Activated CD4-positive, alpha-beta memory T cell treated with anti-CD3 and anti-CD28 coated beads for 36 hours (primary cell): ENCODE measurements at regions not wholly inside any gene's neighbourhood (a gene's known extent, or its start where the extent isn't known, plus 50 kb on each side); places are given as distances from the start of the nearest gene placed in this dataset.
"Not testable (repeated sequence)": the region's sequence is repeated elsewhere in the genome, so short reads cannot be mapped to it uniquely, and the experiment has no call there.

Source experiments
- CTCF ChIA-PET: fragments of 350-600 bp; sonication (Branson Sonifier 250); formaldehyde crosslinking; loops from one replicate; lab custom pipeline; 2021; ENCODE audit warnings: antibody characterized with exemption, inconsistent platforms; lab: Charles Lee
- POLR2A ChIA-PET: fragments of 350-600 bp; sonication (Branson Sonifier 250); formaldehyde crosslinking; loops from one replicate; lab custom pipeline; 2021; ENCODE audit warnings: antibody characterized with exemption; lab: Charles Lee
- DNase-seq: peaks from one replicate; pipeline ENCODE4 v3.0.0-alpha.2; 2020
- H3K27ac Mint-ChIP-seq: one replicate; pipeline ENCODE4 v1.8.0; 2021; ENCODE audit warnings: mixed read lengths
- H3K27me3 Mint-ChIP-seq: one replicate; pipeline ENCODE4 v1.8.0; 2021; ENCODE audit warnings: mixed read lengths
- H3K36me3 Mint-ChIP-seq: one replicate; pipeline ENCODE4 v1.8.0; 2021; ENCODE audit warnings: mixed read lengths
- H3K4me1 Mint-ChIP-seq: one replicate; pipeline ENCODE4 v1.8.0; 2021; ENCODE audit warnings: low read depth, mixed read lengths
- H3K4me3 Mint-ChIP-seq: one replicate; pipeline ENCODE4 v1.8.0; 2021; ENCODE audit warnings: mild to moderate bottlenecking, mixed read lengths
- H3K9me3 Mint-ChIP-seq: one replicate; pipeline ENCODE4 v1.8.0; 2021; ENCODE audit warnings: mixed read lengths
- intact Hi-C: fragments of 100-400 bp; cut with micrococcal nuclease; formaldehyde crosslinking; loops from one replicate; pipeline ENCODE4 v1.15.1; 2023

- Mint-ChIP-seq H3K9me3 (peaks cover 6% of the 10 kb centered on the region), H3K36me3 (no peaks in the 10 kb centered on the region), H3K4me1 (no peaks in the 10 kb centered on the region), H3K27ac (no peak overlapping the region), H3K4me3 (no peak overlapping the region), H3K27me3 (no peaks in the 10 kb centered on the region)
- intact Hi-C loops, result no loop called here
- POLR2A ChIA-PET, result no interaction called here
- no peak for DNase-seq
- CTCF ChIA-PET, result no interaction called here
These were observed 99.6 kb downstream of the C11orf87 start for GRCh38 chr11:109521571-109522086.

- CTCF ChIA-PET, result no interaction called here
- Mint-ChIP-seq H3K4me3 (no peak overlapping the region), H3K27me3 (no peaks in the 10 kb centered on the region), H3K9me3 (peaks cover 5% of the 10 kb centered on the region), H3K4me1 (no peaks in the 10 kb centered on the region), H3K36me3 (no peaks in the 10 kb centered on the region), H3K27ac (no peak overlapping the region)
- DNase-seq, result no peak
- intact Hi-C loops, result no loop called here
- POLR2A ChIA-PET, result no interaction called here
These were observed 100.2 kb downstream of the C11orf87 start for GRCh38 chr11:109522116-109522755.

- DNase-seq, H3K27ac Mint-ChIP-seq, POLR2A ChIA-PET, intact Hi-C loops, H3K9me3 Mint-ChIP-seq, H3K4me3 Mint-ChIP-seq, H3K27me3 Mint-ChIP-seq, CTCF ChIA-PET, H3K4me1 Mint-ChIP-seq, H3K36me3 Mint-ChIP-seq: not testable (repeated sequence)
These were observed 103.6 kb downstream of the C11orf87 start for GRCh38 chr11:109525636-109526035.

GRCh38 chr11:109526061-109526460 is 104.1 kb downstream of the C11orf87 start:
- Mint-ChIP-seq H3K4me3 (no peak overlapping the region), H3K36me3 (no peaks in the 10 kb centered on the region), H3K27ac (no peak overlapping the region), H3K27me3 (no peaks in the 10 kb centered on the region), H3K9me3 (peaks cover 5% of the 10 kb centered on the region), H3K4me1 (no peaks in the 10 kb centered on the region)
- no peak for DNase-seq
- CTCF ChIA-PET, result no interaction called here
- intact Hi-C loops, result no loop called here
- POLR2A ChIA-PET, result no interaction called here

- Mint-ChIP-seq H3K4me3 (no peak overlapping the region), H3K36me3 (no peaks in the 10 kb centered on the region), H3K27ac (no peak overlapping the region), H3K9me3 (peaks cover 5% of the 10 kb centered on the region), H3K4me1 (no peaks in the 10 kb centered on the region), H3K27me3 (no peaks in the 10 kb centered on the region)
- POLR2A ChIA-PET, result no interaction called here
- CTCF ChIA-PET, result no interaction called here
- no peak for DNase-seq
- intact Hi-C loops, result no loop called here
These were observed 104.9 kb downstream of the C11orf87 start for GRCh38 chr11:109526931-109527330.

DNA sequence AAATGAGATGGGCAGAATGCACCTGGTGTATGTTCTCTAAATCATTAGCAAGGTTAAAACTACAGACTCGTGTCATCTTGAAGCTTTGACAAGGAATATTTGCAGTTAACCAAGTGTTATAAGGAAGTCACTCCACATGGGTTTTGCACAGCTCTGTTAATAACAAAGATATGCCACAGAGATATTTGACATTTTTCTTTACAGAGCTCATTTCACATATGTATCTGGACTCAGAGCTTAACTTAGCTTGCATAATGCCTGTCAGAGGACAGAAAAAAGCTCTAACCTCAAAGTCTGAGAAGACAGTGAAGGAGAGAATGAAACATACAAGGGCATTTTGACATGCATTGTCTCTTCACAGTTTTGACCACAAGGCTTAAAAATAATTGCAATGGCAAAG is 105.5 kb downstream of the C11orf87 start:
- no peaks in the 10 kb centered on the region for H3K27me3 Mint-ChIP-seq
- CTCF ChIA-PET, result no interaction called here
- intact Hi-C loops, result no loop called here
- no peak overlapping the region for H3K4me3 Mint-ChIP-seq
- POLR2A ChIA-PET, result no interaction called here
- H3K9me3 Mint-ChIP-seq, result peaks cover 5% of the 10 kb centered on the region
- H3K36me3 Mint-ChIP-seq, result no peaks in the 10 kb centered on the region
- H3K4me1 Mint-ChIP-seq, result no peaks in the 10 kb centered on the region
- DNase-seq, result no peak
- H3K27ac Mint-ChIP-seq, result no peak overlapping the region

- H3K4me1 Mint-ChIP-seq, result no peaks in the 10 kb centered on the region
- POLR2A ChIA-PET, result no interaction called here
- no peak overlapping the region for H3K27ac Mint-ChIP-seq
- CTCF ChIA-PET, result no interaction called here
- H3K27me3 Mint-ChIP-seq, result no peaks in the 10 kb centered on the region
- peaks cover 6% of the 10 kb centered on the region for H3K9me3 Mint-ChIP-seq
- DNase-seq, result no peak
- H3K4me3 Mint-ChIP-seq, result no peak overlapping the region
- intact Hi-C loops, result no loop called here
- no peaks in the 10 kb centered on the region for H3K36me3 Mint-ChIP-seq
These were observed 125.5 kb downstream of the C11orf87 start for GRCh38 chr11:109547356-109548027.

- POLR2A ChIA-PET, result no interaction called here
- no peaks in the 10 kb centered on the region for H3K36me3 Mint-ChIP-seq
- CTCF ChIA-PET, result no interaction called here
These were observed 130.4 kb downstream of the C11orf87 start for GRCh38 chr11:109552376-109552775.

DNA sequence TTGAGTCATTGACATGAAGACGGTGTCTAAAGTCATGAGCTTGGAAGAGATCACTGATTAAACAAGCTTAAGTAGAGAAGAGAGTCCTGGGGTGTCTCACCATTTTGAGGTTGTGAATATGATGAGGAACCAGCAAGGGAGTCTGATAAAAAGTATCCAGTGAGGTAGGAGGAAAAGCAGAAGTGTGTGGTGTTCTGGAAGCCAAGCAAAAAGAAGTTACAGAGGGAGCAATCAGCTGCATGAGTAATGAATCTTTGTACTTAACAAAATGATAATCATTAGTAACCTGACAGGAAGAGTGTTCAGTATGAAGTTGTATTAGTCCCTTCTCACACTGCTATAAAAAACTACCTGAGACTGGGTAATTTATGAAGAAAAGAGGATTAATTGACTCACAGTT is 131.3 kb downstream of the C11orf87 start:
- H3K4me1 Mint-ChIP-seq, result no peaks in the 10 kb centered on the region
- H3K36me3 Mint-ChIP-seq, result no peaks in the 10 kb centered on the region
- DNase-seq, result no peak
- peaks cover 9% of the 10 kb centered on the region for H3K9me3 Mint-ChIP-seq
- H3K27me3 Mint-ChIP-seq, result no peaks in the 10 kb centered on the region
- CTCF ChIA-PET, result no interaction called here
- POLR2A ChIA-PET, result no interaction called here
- no peak overlapping the region for H3K4me3 Mint-ChIP-seq
- H3K27ac Mint-ChIP-seq, result no peak overlapping the region
- intact Hi-C loops, result no loop called here

More at GRCh38 chr11:109552376-109552775, 130.4 kb downstream of the C11orf87 start:
- Mint-ChIP-seq H3K27me3 (no peaks in the 10 kb centered on the region), H3K27ac (no peak overlapping the region), H3K4me1 (no peaks in the 10 kb centered on the region), H3K4me3 (no peak overlapping the region), H3K9me3 (peaks cover 4% of the 10 kb centered on the region)
- no peak for DNase-seq
- intact Hi-C loops, result no loop called here

- no peaks in the 10 kb centered on the region for H3K4me1 Mint-ChIP-seq
- intact Hi-C loops, result no loop called here
- CTCF ChIA-PET, result no interaction called here
- peaks cover 14% of the 10 kb centered on the region for H3K9me3 Mint-ChIP-seq
- no peak for DNase-seq
- H3K36me3 Mint-ChIP-seq, result no peaks in the 10 kb centered on the region
- H3K27ac Mint-ChIP-seq, result no peak overlapping the region
- POLR2A ChIA-PET, result no interaction called here
- H3K27me3 Mint-ChIP-seq, result no peaks in the 10 kb centered on the region
- no peak overlapping the region for H3K4me3 Mint-ChIP-seq
These were observed 133.0 kb downstream of the C11orf87 start for GRCh38 chr11:109554951-109555350.

DNA sequence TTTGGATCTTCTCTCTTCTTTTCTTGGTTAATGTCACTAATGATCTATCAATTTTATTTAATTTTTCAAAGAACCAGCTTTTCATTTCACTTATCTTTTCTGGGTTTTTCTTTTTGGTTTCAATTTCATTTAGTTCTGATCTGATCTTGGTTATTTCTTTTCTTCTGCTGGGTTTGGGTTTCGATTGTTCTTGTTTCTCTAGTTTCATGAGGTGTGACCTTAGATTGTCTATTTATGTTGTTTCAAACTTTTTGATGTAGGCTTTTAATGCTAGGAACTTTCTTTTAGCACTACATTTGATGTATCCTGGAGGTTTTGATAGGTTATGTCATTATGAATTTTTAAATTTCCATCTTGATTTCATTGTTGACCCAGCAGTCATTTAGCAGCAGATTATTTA is 142.3 kb downstream of the C11orf87 start:
- H3K4me3 Mint-ChIP-seq, result no peak overlapping the region
- CTCF ChIA-PET, result no interaction called here
- POLR2A ChIA-PET, result no interaction called here
- no peak overlapping the region for H3K27ac Mint-ChIP-seq
- no peaks in the 10 kb centered on the region for H3K36me3 Mint-ChIP-seq
- no peaks in the 10 kb centered on the region for H3K9me3 Mint-ChIP-seq
- no peak for DNase-seq
- no peaks in the 10 kb centered on the region for H3K4me1 Mint-ChIP-seq
- no peaks in the 10 kb centered on the region for H3K27me3 Mint-ChIP-seq
- intact Hi-C loops, result no loop called here

GRCh38 chr11:109582470-109582869 is 160.5 kb downstream of the C11orf87 start:
- no peak overlapping the region for H3K4me3 Mint-ChIP-seq
- DNase-seq, result no peak
- ChIA-PET POLR2A (no interaction called here), CTCF (no interaction called here)
- H3K36me3 Mint-ChIP-seq, result no peaks in the 10 kb centered on the region
- peaks cover 2% of the 10 kb centered on the region for H3K9me3 Mint-ChIP-seq
- intact Hi-C loops, result no loop called here
- H3K27me3 Mint-ChIP-seq, result no peaks in the 10 kb centered on the region
- no peaks in the 10 kb centered on the region for H3K4me1 Mint-ChIP-seq
- H3K27ac Mint-ChIP-seq, result no peak overlapping the region
